ENCODE measurements at regions not wholly inside any gene's neighbourhood (a gene's known extent, or its start where the extent isn't known, plus 50 kb on each side); places are given as distances from the start of the nearest gene placed in this dataset.

- TF ChIP-seq CTCF (IDR thresholded peaks at IDR 0.05) (no peak), POLR2A (IDR thresholded peaks at IDR 0.05) (no peak)
Measured at GRCh38 chr20:43404878-43405277, 52.8 kb upstream of the SRSF6 start.
